ENCODE measurements at regions not wholly inside any gene's neighbourhood (a gene's known extent, or its start where the extent isn't known, plus 50 kb on each side); places are given as distances from the start of the nearest gene placed in this dataset.
"Not testable (repeated sequence)": the region's sequence is repeated elsewhere in the genome, so short reads cannot be mapped to it uniquely, and the experiment has no call there.

- peak; percentile 15 for DNase-seq (ENCODE audit: low read depth)
Measured at GRCh38 chr1:244322791-244323521, 128.8 kb downstream of the ADSS2 start.

- DNase-seq (ENCODE audit: low read depth), result no peak
Measured at GRCh38 chr1:244324176-244324883, 127.4 kb downstream of the ADSS2 start.

- DNase-seq (ENCODE audit: low read depth), result no peak
Measured at GRCh38 chr1:244325056-244325758, 126.5 kb downstream of the ADSS2 start.

- no peak for DNase-seq (ENCODE audit: low read depth)
Measured at GRCh38 chr1:244326757-244327156, 125.0 kb downstream of the ADSS2 start.

GRCh38 chr1:244327533-244327932, 124.2 kb downstream of the ADSS2 start:
- DNase-seq (ENCODE audit: low read depth), result no peak

GRCh38 chr1:244328476-244328875, 123.2 kb downstream of the ADSS2 start:
- no peak for DNase-seq (ENCODE audit: low read depth)

- no peak for DNase-seq (ENCODE audit: low read depth)
Measured at GRCh38 chr1:244329591-244330317, 122.0 kb downstream of the ADSS2 start.

GRCh38 chr1:244330318-244330625, 121.4 kb downstream of the ADSS2 start:
- DNase-seq (ENCODE audit: low read depth), result no peak

- DNase-seq (ENCODE audit: low read depth), result not testable (repeated sequence)
Measured at GRCh38 chr1:244332761-244333160, 118.9 kb downstream of the ADSS2 start.

GRCh38 chr1:244334315-244334714, 117.4 kb downstream of the ADSS2 start:
- not testable (repeated sequence) for DNase-seq (ENCODE audit: low read depth)

GRCh38 chr1:244334842-244335241, 116.9 kb downstream of the ADSS2 start:
- not testable (repeated sequence) for DNase-seq (ENCODE audit: low read depth)

- no peak for DNase-seq (ENCODE audit: low read depth)
Measured at GRCh38 chr1:244335456-244335855, 116.3 kb downstream of the ADSS2 start.

GRCh38 chr1:244336232-244336899, 115.3 kb downstream of the ADSS2 start:
- DNase-seq (ENCODE audit: low read depth), result no peak

- no peak for DNase-seq (ENCODE audit: low read depth)
Measured at GRCh38 chr1:244337839-244338238, 113.9 kb downstream of the ADSS2 start.

GRCh38 chr1:244339073-244339692, 112.5 kb downstream of the ADSS2 start:
- no peak for DNase-seq (ENCODE audit: low read depth)

- DNase-seq (ENCODE audit: low read depth), result no peak
Measured at GRCh38 chr1:244339776-244340175, 111.9 kb downstream of the ADSS2 start.

GRCh38 chr1:244340396-244340795, 111.3 kb downstream of the ADSS2 start:
- no peak for DNase-seq (ENCODE audit: low read depth)

- no peak for DNase-seq (ENCODE audit: low read depth)
Measured at GRCh38 chr1:244341455-244342450, 110.0 kb downstream of the ADSS2 start.

GRCh38 chr1:244344001-244344400, 107.7 kb downstream of the ADSS2 start:
- no peak for DNase-seq (ENCODE audit: low read depth)

GRCh38 chr1:244346972-244347618, 104.6 kb downstream of the ADSS2 start:
- no peak for DNase-seq (ENCODE audit: low read depth)
